Stimulated activated naive CD8-positive, alpha-beta T cell treated with anti-CD3 and anti-CD28 coated beads, Interleukin-15, amount 100 ng/mL, for 72 hours (primary cell): ENCODE measurements at regions not wholly inside any gene's neighbourhood (a gene's known extent, or its start where the extent isn't known, plus 50 kb on each side); places are given as distances from the start of the nearest gene placed in this dataset.

ENCODE experiments used
- ATAC-seq: fragments of 150-1000 bp; cut with Tn5 transposase; 2 replicates; pipeline ENCODE4 v1.10.0; 2021; ENCODE audit warnings: mild to moderate bottlenecking, moderate library complexity
- DNase-seq, 2 donors: peaks; one replicate each; pipeline ENCODE4 v3.0.0; 2021 to 2022
- H3K27ac Mint-ChIP-seq, 2 donors: one replicate each; pipeline ENCODE4 v1.8.0; 2022; ENCODE audit warnings: mild to moderate bottlenecking in 2 of 2, mixed read lengths in 2 of 2, moderate library complexity in 2 of 2
- H3K27me3 Mint-ChIP-seq: one replicate; pipeline ENCODE4 v1.8.0; 2022; ENCODE audit warnings: mixed read lengths
- H3K4me1 Mint-ChIP-seq: one replicate; pipeline ENCODE4 v1.8.0; 2022; ENCODE audit warnings: mild to moderate bottlenecking, mixed read lengths
- H3K4me3 Mint-ChIP-seq, 2 donors: one replicate each; pipeline ENCODE4 v1.8.0; 2022; ENCODE audit warnings: mild to moderate bottlenecking in 2 of 2, mixed read lengths in 2 of 2, moderate library complexity in 1 of 2
- H3K9me3 Mint-ChIP-seq, 2 donors: one replicate each; pipeline ENCODE4 v1.8.0; 2022; ENCODE audit warnings: mixed read lengths in 2 of 2

DNA sequence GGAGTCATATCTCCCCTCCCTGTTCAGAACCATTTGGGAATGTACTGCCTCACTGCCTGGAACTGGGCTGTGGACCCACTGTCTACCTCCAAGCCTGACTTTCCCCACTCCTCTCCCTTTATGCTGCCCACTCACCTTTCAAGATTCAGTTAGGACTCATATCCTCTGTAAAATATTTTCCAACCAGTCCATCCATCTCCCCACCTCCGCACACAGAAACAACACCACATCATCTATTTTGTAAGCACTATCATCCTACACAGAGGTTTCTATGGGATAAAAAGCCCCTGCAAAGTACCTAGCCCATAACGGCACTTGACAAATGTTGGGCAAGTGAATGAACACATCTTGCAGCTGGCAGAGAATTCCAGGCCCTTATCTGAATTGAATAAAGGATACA is 250.8 kb downstream of the ANAPC1 start:
- H3K27me3 Mint-ChIP-seq = peaks cover 46% of the 10 kb centered on the region
- H3K9me3 Mint-ChIP-seq = peaks cover 28 to 44% of the 10 kb centered on the region in 2 donors
- ATAC-seq = peak; percentile 8

GRCh38 chr2:111633643-111634042 is 250.3 kb downstream of the ANAPC1 start:
- peak overlapping the region in 1 of 2 donors; percentile 86 for H3K27ac Mint-ChIP-seq
- H3K4me1 Mint-ChIP-seq = peaks cover 26% of the 10 kb centered on the region
- DNase-seq = no peak
- H3K27me3 Mint-ChIP-seq = peaks cover 47% of the 10 kb centered on the region
- ATAC-seq = no peak
- H3K9me3 Mint-ChIP-seq = peaks cover 23 to 43% of the 10 kb centered on the region in 2 donors
- peak overlapping the region; percentile 22 to 47 for H3K4me3 Mint-ChIP-seq

More for the DNA sequence above, 250.8 kb downstream of the ANAPC1 start:
- peak overlapping the region; percentile 31 to 86 for H3K27ac Mint-ChIP-seq
- DNase-seq = no peak
- H3K4me3 Mint-ChIP-seq = peak overlapping the region; percentile 22 to 63
- H3K4me1 Mint-ChIP-seq = peaks cover 26% of the 10 kb centered on the region

DNA sequence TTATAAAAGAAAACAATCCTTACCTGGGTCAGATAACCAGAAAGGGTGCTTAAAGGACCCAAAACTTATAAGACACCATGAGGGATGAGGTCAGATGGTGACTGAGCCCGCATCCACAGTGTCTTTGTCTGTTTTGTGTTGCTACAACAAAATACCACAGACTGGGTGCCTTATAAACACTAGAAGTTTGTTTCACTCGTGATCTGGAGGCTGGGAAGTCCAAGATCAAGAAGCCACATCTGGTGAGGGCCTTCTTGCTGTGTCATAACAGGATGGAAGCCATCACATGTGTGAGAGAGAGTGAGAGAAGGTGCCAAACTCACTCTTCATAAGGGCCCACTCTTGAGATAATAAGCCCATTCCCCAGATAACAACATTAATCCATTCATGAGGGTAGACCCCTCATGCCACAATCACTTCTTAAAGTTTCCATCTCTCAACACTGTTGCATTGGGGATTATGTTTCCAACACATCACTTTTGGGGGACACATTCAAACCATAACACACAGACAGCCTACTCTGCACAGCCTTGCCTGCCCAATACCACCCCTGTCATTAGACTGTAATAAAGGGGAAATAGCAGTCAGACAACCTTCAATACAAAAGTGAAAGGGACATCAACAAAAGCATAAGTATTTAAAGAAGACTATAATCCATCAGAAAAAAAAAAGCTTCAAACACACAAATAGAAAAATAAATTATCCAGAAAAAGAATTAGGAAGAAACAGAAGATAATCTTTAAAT is 249.8 kb downstream of the ANAPC1 start:
- Mint-ChIP-seq H3K27me3 (peaks cover 47% of the 10 kb centered on the region), H3K4me1 (peaks cover 26% of the 10 kb centered on the region), H3K4me3 (peak overlapping the region in 1 of 2 donors; percentile 47), H3K27ac (peak overlapping the region in 1 of 2 donors; percentile 86), H3K9me3 (peaks cover 18 to 43% of the 10 kb centered on the region in 2 donors)
- DNase-seq (peak; percentile 9 to 50), ATAC-seq (peak; percentile 91)

- H3K27me3 Mint-ChIP-seq = peaks cover 47% of the 10 kb centered on the region
- DNase-seq (no peak), ATAC-seq (no peak)
- no peak overlapping the region for H3K4me3 Mint-ChIP-seq
- peaks cover 13 to 45% of the 10 kb centered on the region in 2 donors for H3K9me3 Mint-ChIP-seq
- H3K4me1 Mint-ChIP-seq = peaks cover 26% of the 10 kb centered on the region
- no peak overlapping the region for H3K27ac Mint-ChIP-seq
These were observed 248.9 kb downstream of the ANAPC1 start for GRCh38 chr2:111634995-111635538.

- Mint-ChIP-seq H3K27ac (peak overlapping the region in 1 of 2 donors; percentile 76), H3K27me3 (peaks cover 48% of the 10 kb centered on the region), H3K4me1 (peaks cover 35% of the 10 kb centered on the region), H3K4me3 (no peak overlapping the region), H3K9me3 (peaks cover 4 to 32% of the 10 kb centered on the region in 2 donors)
- ATAC-seq = no peak
- DNase-seq = no peak
These were observed 247.1 kb downstream of the ANAPC1 start for GRCh38 chr2:111636905-111637304.

GRCh38 chr2:111638274-111638877 is 245.6 kb downstream of the ANAPC1 start:
- Mint-ChIP-seq H3K4me3 (no peak overlapping the region), H3K27ac (peak overlapping the region in 1 of 2 donors; percentile 83), H3K4me1 (peaks cover 22% of the 10 kb centered on the region), H3K9me3 (peaks cover 4 to 32% of the 10 kb centered on the region in 2 donors), H3K27me3 (peaks cover 50% of the 10 kb centered on the region)
- ATAC-seq = no peak
- DNase-seq = no peak

DNA sequence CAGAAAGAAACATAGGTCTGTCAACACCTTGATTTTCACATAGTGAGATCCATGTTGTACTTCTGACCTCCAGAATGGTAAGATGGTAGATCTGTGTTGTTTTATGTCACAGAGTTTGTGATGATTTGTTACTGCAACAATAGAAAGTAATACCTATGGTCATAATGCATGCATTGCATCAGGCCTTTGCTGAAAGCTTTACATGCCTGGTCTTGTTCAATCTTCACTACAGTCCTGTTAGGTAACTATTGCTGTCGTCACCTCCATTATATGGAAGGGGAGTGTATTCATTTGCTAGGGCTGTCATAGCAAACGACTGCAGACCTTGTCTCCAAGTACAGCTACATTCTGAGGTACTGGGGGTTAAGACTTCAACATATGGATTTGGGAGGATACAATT is 243.5 kb downstream of the ANAPC1 start:
- Mint-ChIP-seq H3K4me3 (no peak overlapping the region), H3K9me3 (peaks cover 4 to 32% of the 10 kb centered on the region in 2 donors), H3K27me3 (peaks cover 42% of the 10 kb centered on the region), H3K4me1 (peaks cover 9% of the 10 kb centered on the region), H3K27ac (no peak overlapping the region)
- DNase-seq = no peak
- no peak for ATAC-seq

DNA sequence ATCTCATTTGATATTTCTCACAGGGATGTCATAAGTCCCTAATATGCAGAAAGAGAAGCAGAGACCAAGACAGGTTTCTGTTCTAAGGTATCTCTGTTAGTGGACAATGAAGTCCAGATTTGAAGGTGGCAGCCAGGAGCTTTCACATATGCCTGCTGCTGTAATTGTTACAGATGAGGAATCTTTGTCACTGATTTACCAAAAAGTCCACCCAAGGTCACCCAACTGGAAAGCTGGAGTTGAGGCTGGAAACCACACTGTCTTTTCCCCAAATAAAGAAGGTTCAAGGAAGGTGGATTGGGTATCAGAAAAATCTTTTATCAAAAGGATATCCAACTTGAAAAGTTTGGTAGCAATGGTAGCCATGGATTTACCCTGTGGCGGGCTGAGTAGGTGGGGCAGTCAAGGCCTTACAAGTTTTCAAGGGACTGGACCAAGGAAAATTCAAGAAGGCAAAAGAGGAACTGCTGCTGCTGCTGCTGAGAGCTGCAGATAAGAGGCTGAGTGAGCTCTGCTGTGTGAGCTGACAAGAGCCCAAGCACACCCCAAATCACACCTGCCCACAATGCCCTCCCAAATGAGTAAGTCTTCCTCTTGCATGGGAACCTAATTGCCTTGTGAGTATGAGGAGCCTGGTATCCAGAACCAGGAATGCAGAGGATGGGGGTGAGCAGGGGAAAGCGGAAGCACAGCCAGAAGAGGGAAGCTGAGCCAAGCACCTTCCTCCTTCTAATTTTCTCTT is 241.2 kb downstream of the ANAPC1 start:
- Mint-ChIP-seq H3K4me3 (no peak overlapping the region), H3K4me1 (peaks cover 9% of the 10 kb centered on the region), H3K27ac (peak overlapping the region in 1 of 2 donors; percentile 52), H3K27me3 (peaks cover 23% of the 10 kb centered on the region), H3K9me3 (peaks cover 17 to 37% of the 10 kb centered on the region in 2 donors)
- DNase-seq (no peak), ATAC-seq (no peak)

GRCh38 chr2:111643759-111644158 is 240.2 kb downstream of the ANAPC1 start:
- ATAC-seq (no peak), DNase-seq (no peak)
- H3K9me3 Mint-ChIP-seq = peaks cover 13 to 28% of the 10 kb centered on the region in 2 donors
- H3K4me1 Mint-ChIP-seq = peaks cover 9% of the 10 kb centered on the region
- H3K27me3 Mint-ChIP-seq = peaks cover 18% of the 10 kb centered on the region
- no peak overlapping the region for H3K4me3 Mint-ChIP-seq
- H3K27ac Mint-ChIP-seq = peak overlapping the region in 1 of 2 donors; percentile 6

- no peak overlapping the region for H3K4me3 Mint-ChIP-seq
- H3K4me1 Mint-ChIP-seq = peaks cover 6% of the 10 kb centered on the region
- peaks cover 15% of the 10 kb centered on the region for H3K27me3 Mint-ChIP-seq
- DNase-seq (no peak), ATAC-seq (no peak)
- peaks cover 13 to 16% of the 10 kb centered on the region in 2 donors for H3K9me3 Mint-ChIP-seq
- no peak overlapping the region for H3K27ac Mint-ChIP-seq
These were observed 236.6 kb downstream of the ANAPC1 start for GRCh38 chr2:111647359-111647758.

DNA sequence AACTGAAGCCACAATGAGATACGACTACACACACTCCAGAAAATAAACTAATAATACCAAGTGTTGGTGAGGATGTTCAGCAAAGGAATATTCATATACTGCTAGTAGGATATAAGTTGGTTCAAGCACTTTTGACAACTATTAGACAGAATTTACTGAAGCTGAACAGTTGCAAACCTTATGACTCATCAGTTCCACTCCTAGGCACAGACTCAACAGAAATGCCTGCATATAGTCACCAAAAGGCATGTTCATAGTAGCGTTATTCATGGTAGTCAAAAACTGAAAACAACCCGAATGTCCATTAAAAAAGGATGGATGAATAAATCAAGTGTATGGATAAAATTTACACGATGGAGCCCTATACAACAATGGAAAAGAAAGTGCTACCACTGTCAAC is 232.0 kb downstream of the ANAPC1 start:
- H3K4me1 Mint-ChIP-seq = peaks cover 7% of the 10 kb centered on the region
- no peak overlapping the region for H3K27ac Mint-ChIP-seq
- H3K4me3 Mint-ChIP-seq = no peak overlapping the region
- H3K27me3 Mint-ChIP-seq = peaks cover 16% of the 10 kb centered on the region
- peaks cover 3 to 5% of the 10 kb centered on the region in 2 donors for H3K9me3 Mint-ChIP-seq
- no peak for DNase-seq
- ATAC-seq = no peak

DNA sequence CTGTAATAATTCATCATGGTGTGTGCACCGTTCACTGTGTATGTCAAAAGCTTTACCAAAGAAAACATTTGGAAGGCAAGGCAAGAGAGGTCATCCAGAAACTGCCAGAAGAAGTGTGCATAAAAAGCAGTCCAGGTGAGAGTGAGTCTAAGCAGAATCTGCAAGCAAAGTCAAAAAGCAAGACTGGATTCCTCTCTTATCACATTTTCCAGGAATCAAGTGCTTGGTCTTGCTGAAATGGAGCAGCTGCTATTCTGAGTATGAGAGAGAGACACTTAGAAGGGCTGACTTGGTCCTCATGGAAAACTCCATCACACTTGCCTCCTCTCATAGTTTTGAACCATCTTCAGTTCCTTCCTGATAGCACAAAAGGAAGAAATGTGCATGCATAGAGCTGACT is 231.3 kb downstream of the ANAPC1 start:
- Mint-ChIP-seq H3K27ac (no peak overlapping the region), H3K9me3 (no peaks in the 10 kb centered on the region), H3K27me3 (peaks cover 16% of the 10 kb centered on the region), H3K4me1 (peaks cover 7% of the 10 kb centered on the region), H3K4me3 (no peak overlapping the region)
- DNase-seq (no peak), ATAC-seq (no peak)

- H3K4me1 Mint-ChIP-seq = peaks cover 7% of the 10 kb centered on the region
These were observed 230.8 kb downstream of the ANAPC1 start for GRCh38 chr2:111653103-111653624.

DNA sequence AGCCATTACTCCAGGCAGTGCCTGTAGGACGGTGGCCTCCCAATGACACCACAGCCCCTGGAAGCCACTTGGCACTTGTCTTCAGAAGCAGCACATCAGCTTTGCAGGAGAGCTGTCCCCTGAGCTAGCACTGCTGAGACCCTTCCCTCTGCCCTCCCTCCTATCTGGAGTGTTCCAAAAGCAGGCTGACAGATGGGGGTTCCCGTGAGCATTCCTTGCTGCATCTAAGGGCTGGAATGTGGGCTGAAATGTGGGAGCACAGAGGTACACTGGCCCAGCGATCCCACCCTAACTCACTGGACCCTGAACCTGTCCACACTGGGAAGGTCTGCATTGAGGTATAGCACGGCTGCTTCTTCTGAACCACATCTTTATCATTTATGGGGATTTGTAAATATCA is 230.1 kb downstream of the ANAPC1 start:
- DNase-seq = no peak
- Mint-ChIP-seq H3K27me3 (peaks cover 16% of the 10 kb centered on the region), H3K4me1 (peaks cover 7% of the 10 kb centered on the region), H3K27ac (no peak overlapping the region), H3K9me3 (no peaks in the 10 kb centered on the region), H3K4me3 (no peak overlapping the region)
- ATAC-seq = no peak

More at GRCh38 chr2:111653103-111653624, 230.8 kb downstream of the ANAPC1 start:
- no peak for ATAC-seq
- Mint-ChIP-seq H3K9me3 (no peaks in the 10 kb centered on the region), H3K27ac (no peak overlapping the region), H3K4me3 (no peak overlapping the region), H3K27me3 (peaks cover 16% of the 10 kb centered on the region)
- no peak for DNase-seq

GRCh38 chr2:111654829-111655228 is 229.2 kb downstream of the ANAPC1 start:
- no peak overlapping the region for H3K27ac Mint-ChIP-seq

More at GRCh38 chr2:111654829-111655228, 229.2 kb downstream of the ANAPC1 start:
- no peak for DNase-seq
- Mint-ChIP-seq H3K27me3 (peaks cover 16% of the 10 kb centered on the region), H3K4me1 (peaks cover 7% of the 10 kb centered on the region), H3K9me3 (no peaks in the 10 kb centered on the region), H3K4me3 (no peak overlapping the region)
- no peak for ATAC-seq
